Neural crest cell (in vitro differentiated cells): ENCODE measurements at regions not wholly inside any gene's neighbourhood (a gene's known extent, or its start where the extent isn't known, plus 50 kb on each side); places are given as distances from the start of the nearest gene placed in this dataset.

Experiments
- DNase-seq: peaks from one replicate; pipeline ENCODE4 v3.0.0; 2021; ENCODE audit warnings: low read depth, mixed read lengths, low spot score
- H3K27ac Mint-ChIP-seq: one replicate; pipeline ENCODE4 v1.8.0; 2021; ENCODE audit warnings: mild to moderate bottlenecking, mixed read lengths; ENCODE audit not compliant: unreplicated experiment
- H3K27me3 Mint-ChIP-seq: 2 replicates; pipeline ENCODE4 v1.8.0; 2021; ENCODE audit warnings: low read depth, mild to moderate bottlenecking, mixed read lengths
- H3K36me3 Mint-ChIP-seq: 2 replicates; pipeline ENCODE4 v1.8.0; 2021; ENCODE audit warnings: low read depth, mild to moderate bottlenecking, mixed read lengths
- H3K4me1 Mint-ChIP-seq: 2 replicates; pipeline ENCODE4 v1.8.0; 2021; ENCODE audit warnings: mixed read lengths
- H3K4me3 Mint-ChIP-seq: one replicate; pipeline ENCODE4 v1.8.0; 2021; ENCODE audit warnings: mild to moderate bottlenecking, mixed read lengths
- H3K9me3 Mint-ChIP-seq: 2 replicates; pipeline ENCODE4 v1.8.0; 2021; ENCODE audit warnings: mixed read lengths
- TF ChIP-seq, protein P1 (sequence below): fragments of 200-600 bp; sonication (generic); conservative IDR thresholded peaks from 2 replicates; pipeline ENCODE4 v1.5.0; 2021; ENCODE audit warnings: antibody characterized with exemption, mild to moderate bottlenecking

DNA sequence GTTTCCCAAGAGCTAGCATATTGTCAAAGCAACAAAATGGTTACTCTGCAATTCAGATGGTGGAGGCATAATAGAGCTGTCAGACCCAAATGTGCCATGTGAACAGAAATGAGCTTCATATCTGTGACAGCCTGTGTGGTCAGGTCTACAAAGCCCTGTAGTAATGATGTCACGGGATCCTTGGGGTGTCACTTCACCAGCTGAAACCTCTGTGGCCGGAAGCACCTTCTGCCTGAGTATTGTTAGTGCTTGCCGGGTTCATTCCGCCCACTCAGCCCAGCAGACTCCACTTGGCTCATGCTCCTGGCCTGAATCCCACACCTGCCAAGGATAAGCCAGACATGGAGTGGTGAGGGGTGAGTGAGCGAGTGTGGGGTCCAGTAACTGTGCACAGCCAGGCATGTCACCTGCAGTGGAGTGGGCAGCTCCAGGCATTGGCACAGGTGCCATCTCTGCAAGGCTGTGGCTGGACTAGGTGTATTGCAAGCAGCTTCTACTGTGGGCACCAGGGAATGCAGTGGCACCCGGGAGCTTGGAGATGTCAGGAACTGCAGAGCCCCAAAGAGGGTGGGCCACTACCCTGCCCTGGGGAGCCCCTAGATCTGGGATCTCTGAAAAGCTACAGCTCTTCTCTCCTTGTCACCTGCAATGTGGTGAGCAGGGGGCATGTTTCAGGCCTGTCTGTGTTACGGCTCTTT, 341.9 kb upstream of the CHRM2 start:
- TF ChIP-seq, protein P1, sequence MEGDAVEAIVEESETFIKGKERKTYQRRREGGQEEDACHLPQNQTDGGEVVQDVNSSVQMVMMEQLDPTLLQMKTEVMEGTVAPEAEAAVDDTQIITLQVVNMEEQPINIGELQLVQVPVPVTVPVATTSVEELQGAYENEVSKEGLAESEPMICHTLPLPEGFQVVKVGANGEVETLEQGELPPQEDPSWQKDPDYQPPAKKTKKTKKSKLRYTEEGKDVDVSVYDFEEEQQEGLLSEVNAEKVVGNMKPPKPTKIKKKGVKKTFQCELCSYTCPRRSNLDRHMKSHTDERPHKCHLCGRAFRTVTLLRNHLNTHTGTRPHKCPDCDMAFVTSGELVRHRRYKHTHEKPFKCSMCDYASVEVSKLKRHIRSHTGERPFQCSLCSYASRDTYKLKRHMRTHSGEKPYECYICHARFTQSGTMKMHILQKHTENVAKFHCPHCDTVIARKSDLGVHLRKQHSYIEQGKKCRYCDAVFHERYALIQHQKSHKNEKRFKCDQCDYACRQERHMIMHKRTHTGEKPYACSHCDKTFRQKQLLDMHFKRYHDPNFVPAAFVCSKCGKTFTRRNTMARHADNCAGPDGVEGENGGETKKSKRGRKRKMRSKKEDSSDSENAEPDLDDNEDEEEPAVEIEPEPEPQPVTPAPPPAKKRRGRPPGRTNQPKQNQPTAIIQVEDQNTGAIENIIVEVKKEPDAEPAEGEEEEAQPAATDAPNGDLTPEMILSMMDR = no peak
- no peak for DNase-seq
- H3K9me3 Mint-ChIP-seq = no peaks in the 10 kb centered on the region
- H3K4me1 Mint-ChIP-seq = peaks cover 23% of the 10 kb centered on the region
- no peaks in the 10 kb centered on the region for H3K36me3 Mint-ChIP-seq
- H3K4me3 Mint-ChIP-seq = no peak overlapping the region
- no peaks in the 10 kb centered on the region for H3K27me3 Mint-ChIP-seq
- no peak overlapping the region for H3K27ac Mint-ChIP-seq

DNA sequence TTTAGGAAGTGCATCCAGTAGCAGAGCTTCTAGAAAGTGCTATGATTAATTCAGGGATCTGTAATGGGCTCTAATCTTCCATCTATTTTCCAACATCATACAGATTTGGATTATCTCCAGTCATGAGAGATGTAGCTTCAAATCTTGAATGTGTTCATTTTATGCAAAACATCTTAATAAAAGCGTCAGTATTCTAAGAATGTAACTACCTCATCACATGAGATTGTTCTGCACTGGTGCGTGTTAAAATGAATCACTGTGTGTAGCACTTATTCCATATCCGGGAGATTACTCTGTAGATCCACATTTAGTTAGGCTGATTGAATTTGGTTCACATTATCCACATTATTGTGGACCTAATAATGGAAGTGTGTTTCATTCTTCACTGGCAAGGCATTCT, 344.9 kb upstream of the CHRM2 start:
- Mint-ChIP-seq H3K27ac (no peak overlapping the region), H3K9me3 (peaks cover 3% of the 10 kb centered on the region), H3K4me1 (peaks cover 7% of the 10 kb centered on the region), H3K36me3 (no peaks in the 10 kb centered on the region), H3K4me3 (no peak overlapping the region), H3K27me3 (no peaks in the 10 kb centered on the region)
- no peak for DNase-seq
- TF ChIP-seq, protein P1 = no peak

DNA sequence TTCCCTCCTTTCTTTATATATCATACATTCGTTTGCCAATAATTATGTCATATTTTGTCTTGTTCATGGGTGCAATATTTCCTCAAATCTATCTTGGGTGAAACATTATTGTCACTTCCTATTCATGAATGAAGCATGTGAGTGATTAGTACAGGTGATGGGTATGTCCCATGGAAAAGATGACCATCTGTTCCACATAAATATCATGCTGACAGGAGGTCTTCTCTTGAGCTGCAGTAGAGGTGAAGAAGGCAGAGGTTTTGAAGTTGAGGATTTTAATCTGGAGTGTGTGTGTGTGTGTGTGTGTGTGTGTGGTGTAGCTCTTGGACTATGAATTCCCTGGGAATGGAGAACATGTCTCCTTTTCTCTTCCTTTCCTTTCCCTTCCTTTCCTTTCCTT, 350.5 kb upstream of the CHRM2 start:
- Mint-ChIP-seq H3K27me3 (no peaks in the 10 kb centered on the region), H3K4me3 (no peak overlapping the region), H3K9me3 (peaks cover 7% of the 10 kb centered on the region), H3K27ac (no peak overlapping the region), H3K36me3 (no peaks in the 10 kb centered on the region), H3K4me1 (peaks cover 4% of the 10 kb centered on the region)
- TF ChIP-seq, protein P1 = no peak
- no peak for DNase-seq

DNA sequence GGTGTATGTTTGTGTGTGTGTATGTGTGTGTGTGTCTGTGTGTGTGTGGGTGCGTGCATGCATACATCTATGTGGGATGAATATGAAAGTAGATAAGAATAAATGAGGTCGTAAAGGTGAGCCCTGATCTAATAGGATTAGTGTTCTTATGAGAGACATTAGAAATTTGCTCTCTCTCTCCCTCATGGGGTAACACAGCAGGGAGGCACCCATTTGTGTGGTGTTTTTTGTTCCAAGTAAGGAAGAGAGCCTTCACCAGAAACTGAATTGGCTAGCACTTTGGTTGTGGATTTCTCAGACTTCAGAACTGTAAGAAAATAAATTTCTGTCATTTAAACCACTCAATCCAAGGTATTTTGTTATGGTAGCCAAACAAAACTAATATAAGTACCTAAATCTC, 353.7 kb upstream of the CHRM2 start:
- H3K4me1 Mint-ChIP-seq = peaks cover 12% of the 10 kb centered on the region
- TF ChIP-seq, protein P1 = no peak
- peaks cover 7% of the 10 kb centered on the region for H3K9me3 Mint-ChIP-seq
- H3K36me3 Mint-ChIP-seq = no peaks in the 10 kb centered on the region
- no peak for DNase-seq
- H3K4me3 Mint-ChIP-seq = no peak overlapping the region
- no peak overlapping the region for H3K27ac Mint-ChIP-seq
- no peaks in the 10 kb centered on the region for H3K27me3 Mint-ChIP-seq

DNA sequence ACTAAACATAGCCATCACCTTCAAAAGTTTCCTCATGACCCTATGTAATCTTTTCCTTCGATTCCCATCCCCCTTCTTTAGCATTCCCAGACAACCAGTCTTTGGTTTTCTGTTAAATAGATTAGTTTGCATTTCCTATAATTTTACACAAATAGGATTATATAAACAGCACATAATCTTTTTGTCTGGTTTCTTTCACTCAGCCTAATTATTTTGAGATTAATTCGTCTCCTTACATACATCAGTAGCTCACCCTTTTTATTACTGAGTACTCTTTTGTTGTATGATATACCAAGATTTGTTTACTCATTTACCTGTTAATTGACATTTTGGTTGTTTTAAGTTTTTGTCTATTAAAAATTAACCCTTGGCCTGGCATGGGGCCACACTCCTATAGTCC, 354.7 kb upstream of the CHRM2 start:
- Mint-ChIP-seq H3K36me3 (no peaks in the 10 kb centered on the region), H3K9me3 (peaks cover 9% of the 10 kb centered on the region), H3K27ac (no peak overlapping the region), H3K4me1 (peaks cover 22% of the 10 kb centered on the region), H3K4me3 (no peak overlapping the region), H3K27me3 (no peaks in the 10 kb centered on the region)
- TF ChIP-seq, protein P1 = no peak
- DNase-seq = no peak
